Islet of Langerhans (tissue), 1 donor: ENCODE measurements at regions not wholly inside any gene's neighbourhood (a gene's known extent, or its start where the extent isn't known, plus 50 kb on each side); places are given as distances from the start of the nearest gene placed in this dataset.
"Not testable (repeated sequence)": the region's sequence is repeated elsewhere in the genome, so short reads cannot be mapped to it uniquely, and the experiment has no call there.

Experiments
- FAIRE-seq: peaks from one replicate; lab custom pipeline; 2011; peaks lifted over from hg19 to GRCh38; lab: Jason Lieb, UNC

GRCh38 chr13:63481334-63481733, 2065.7 kb upstream of the PCDH20 start:
- FAIRE-seq, result no peak

DNA sequence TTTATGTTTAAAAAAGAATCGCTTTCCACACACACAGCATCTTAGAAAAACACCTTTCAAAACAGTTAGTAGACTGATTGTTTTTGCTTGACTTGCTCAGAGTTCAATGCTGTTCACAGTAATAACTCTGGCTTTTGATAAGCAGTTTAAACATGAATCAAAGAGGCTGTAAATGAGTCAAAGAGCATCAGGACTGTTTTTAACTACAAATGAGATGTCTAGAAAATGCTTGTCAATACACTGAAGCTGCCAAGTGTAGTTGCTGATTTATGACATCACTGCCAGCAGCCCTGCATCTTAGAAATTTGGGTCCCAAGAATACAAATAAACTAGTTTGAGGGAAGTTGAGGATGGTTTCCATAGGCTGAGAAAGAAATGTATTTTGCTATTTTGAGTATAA, 2057.1 kb upstream of the PCDH20 start:
- FAIRE-seq, result peak; percentile 43

- FAIRE-seq, result no peak
Measured at GRCh38 chr13:63463782-63464610, 2048.3 kb upstream of the PCDH20 start.

DNA sequence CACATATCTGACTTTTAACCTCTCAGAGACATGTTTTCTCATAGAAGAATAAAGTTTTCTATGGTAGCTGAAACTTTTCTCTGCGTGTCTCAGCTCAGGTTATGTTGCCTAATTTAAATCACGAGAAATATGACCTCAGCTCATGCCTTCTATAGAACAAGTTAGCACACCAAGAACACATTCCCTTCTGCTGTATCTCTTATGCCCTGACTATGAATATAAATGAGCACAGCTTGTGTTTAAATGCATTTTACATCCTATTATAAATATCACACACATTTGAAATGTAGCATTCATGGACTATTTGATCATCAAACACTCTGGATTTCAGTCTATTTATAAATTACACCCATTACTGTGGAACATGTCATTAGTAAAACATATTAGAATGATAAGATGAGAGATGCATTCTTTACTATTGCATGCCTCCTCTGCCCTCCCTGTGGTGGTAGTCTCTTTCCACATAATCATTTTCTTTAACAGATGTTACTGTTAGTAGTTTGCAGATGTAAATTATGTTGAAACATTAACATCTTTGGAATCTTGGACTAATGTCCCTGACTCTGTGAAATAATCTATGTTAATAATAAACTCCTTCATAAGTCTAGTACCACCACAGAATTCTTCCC, 2044.9 kb upstream of the PCDH20 start:
- FAIRE-seq, result no peak

DNA sequence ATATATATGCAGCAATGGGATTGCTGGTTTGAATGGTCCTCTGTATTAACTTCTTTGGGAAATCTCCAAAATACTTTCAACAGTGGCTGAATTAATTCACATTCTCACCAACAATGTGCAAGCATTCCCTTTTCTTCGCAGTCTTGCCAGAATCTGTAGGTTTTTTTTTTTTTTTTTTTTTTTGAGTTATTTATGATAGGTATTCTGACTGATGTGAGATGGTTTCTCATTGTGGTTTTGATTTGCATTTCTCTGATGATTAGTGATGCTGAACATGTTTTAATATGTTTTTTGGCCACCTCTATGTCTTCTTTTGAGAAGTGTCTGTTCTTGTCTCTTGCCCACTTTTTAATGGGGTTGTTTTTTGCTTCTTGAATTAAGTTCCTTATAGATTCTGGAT, 2041.5 kb upstream of the PCDH20 start:
- no peak for FAIRE-seq

GRCh38 chr13:63455938-63456337, 2040.3 kb upstream of the PCDH20 start:
- FAIRE-seq, result no peak

- FAIRE-seq, result no peak
Measured at GRCh38 chr13:63449550-63449949, 2033.9 kb upstream of the PCDH20 start.

- FAIRE-seq, result no peak
Measured at GRCh38 chr13:63448692-63449091, 2033.0 kb upstream of the PCDH20 start.

DNA sequence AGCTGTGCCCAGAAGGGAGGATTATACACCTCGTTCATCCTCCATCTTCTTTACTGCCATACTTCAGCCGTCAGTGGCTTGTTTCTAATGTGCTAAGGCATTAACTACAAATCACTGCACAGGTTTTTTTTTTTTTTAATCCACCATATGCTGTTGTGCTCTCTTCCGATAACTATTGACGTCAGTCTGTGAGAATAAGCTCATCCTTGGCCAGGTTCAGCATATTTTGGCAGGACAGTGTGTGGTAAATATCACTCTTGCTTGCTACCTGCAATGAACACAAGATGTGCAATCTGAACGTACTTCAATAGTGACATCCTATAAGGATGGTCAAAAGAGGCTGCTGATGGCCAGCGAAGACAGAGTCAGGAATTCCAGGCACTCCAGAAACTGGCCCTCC, 2030.7 kb upstream of the PCDH20 start:
- FAIRE-seq, result no peak

DNA sequence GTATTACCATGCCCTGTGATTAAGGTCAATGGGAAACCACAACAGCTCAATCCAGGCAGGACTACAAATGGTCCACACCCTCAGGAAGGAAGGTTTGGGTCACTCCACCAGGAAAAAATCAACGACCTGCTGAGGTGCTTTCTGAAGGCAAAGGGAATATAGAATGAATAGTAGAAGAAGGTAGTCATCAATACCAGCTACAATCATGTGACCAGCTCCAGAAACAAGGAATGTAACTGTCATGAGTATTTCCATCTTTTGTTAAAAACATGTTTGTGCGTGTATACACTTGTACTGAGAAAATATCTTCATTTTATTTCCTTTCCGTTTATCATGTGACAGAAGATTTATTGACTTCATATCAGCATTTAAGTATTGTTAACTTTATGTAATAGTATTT, 2028.6 kb upstream of the PCDH20 start:
- not testable (repeated sequence) for FAIRE-seq

DNA sequence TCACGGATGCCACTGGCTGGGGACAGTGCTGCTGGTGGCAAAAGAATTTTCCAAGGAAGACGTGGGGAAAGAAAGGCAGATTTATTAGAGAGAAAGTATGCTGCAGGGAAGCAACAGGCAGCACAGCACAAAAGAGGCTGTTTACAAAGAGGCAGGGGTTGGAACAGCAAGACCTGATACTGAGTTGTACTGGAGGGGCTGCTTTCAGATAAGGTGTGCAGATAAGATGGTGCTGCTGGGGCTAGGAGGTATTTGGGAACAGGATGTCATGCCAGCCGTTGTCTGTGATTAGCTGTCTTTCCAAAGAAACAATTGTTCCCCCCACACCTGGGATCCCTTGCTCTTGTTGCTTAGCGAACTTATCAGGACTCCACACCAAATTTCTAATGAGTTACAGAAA, 2023.3 kb upstream of the PCDH20 start:
- FAIRE-seq, result no peak

DNA sequence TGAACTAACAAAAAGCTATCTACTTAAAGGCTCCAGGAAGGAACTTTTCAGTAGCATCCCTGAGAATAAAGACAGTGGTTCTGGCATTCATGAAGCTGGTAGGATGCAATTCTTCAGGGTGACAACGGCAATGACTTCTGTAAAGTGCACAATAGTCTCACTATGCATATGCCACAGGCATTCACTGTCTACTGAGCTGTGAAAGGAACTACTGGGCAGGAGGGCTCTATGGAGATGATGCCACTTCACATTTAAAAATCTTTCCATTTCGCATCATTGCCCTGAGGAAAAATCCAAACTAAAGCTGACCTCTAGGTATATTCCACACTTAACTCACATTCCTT, 2020.6 kb upstream of the PCDH20 start:
- no peak for FAIRE-seq

DNA sequence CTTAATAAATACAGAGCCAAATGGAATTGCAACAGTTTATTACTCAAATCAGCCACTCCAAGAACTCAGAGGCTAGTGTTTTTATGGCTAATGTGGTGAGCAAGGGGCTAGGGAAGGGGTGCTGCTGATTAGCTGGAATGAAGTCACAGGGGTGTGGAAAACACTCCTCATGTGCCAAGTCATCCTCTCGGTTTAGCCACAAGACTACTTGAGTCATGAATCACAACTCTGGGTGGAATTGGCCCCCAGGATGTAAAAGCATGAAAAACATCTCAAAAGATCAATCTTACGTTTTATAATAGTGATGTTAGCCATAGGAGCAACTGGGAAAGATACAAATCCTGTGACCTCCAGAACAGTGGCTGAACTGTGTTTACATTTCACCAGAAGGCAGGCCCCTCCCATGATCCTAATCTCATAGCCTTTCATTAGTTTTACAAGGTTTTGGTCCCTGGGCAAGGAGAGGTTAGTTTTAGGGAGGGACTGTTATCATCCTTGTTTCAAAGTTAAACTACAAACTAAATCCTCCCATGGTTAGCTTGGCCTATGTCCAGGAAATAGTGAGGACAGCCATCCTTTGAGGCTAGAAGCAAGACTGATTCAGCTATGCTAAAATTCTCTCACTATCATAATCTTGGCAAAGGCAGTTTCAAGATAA, 2020.1 kb upstream of the PCDH20 start:
- no peak for FAIRE-seq

GRCh38 chr13:63433546-63434150, 2018.0 kb upstream of the PCDH20 start:
- no peak for FAIRE-seq

DNA sequence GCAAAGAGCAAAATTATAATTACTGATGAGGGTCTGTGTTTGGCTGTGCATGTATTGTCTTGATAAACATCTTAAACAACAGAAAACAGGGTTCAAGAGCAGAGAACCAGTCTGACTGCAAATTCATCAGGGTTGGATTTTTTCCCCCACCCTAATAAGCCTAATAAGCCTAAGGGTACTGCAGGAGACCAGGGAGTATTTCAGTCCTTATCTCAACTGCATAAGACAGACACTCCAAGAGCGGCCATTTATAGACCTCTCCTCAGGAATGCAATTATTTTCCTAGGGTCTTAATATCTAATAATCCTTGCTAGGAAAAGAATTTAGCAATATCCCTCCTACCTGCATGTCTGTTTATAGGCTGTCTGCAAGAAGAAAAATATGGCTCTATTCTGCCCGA, 2011.5 kb upstream of the PCDH20 start:
- no peak for FAIRE-seq

GRCh38 chr13:63425131-63425530, 2009.5 kb upstream of the PCDH20 start:
- FAIRE-seq, result no peak

- no peak for FAIRE-seq
Measured at GRCh38 chr13:63421123-63421522, 2005.5 kb upstream of the PCDH20 start.

DNA sequence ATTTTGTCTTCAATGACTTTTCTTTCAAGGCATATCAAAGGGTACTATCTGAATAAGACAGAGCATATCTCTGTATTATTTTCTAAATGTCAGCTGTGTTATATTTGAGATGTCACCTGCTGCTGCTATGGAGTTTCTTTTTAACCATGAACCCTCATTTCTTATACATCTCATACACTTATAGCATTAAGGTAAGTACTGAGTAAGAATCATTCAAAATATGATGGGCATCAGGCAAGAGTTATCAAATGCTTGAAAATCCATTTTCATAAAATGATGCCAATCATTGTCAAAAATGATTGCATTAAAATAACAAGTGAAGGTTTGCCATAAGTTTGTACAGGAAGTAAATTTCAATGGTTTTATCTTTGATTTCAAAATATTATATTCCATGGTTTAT, 2005.0 kb upstream of the PCDH20 start:
- no peak for FAIRE-seq

- no peak for FAIRE-seq
Measured at GRCh38 chr13:63414247-63414646, 1998.6 kb upstream of the PCDH20 start.

- FAIRE-seq, result no peak
Measured at GRCh38 chr13:63409791-63410351, 1994.2 kb upstream of the PCDH20 start.

GRCh38 chr13:63408331-63409189, 1992.9 kb upstream of the PCDH20 start:
- FAIRE-seq, result no peak

DNA sequence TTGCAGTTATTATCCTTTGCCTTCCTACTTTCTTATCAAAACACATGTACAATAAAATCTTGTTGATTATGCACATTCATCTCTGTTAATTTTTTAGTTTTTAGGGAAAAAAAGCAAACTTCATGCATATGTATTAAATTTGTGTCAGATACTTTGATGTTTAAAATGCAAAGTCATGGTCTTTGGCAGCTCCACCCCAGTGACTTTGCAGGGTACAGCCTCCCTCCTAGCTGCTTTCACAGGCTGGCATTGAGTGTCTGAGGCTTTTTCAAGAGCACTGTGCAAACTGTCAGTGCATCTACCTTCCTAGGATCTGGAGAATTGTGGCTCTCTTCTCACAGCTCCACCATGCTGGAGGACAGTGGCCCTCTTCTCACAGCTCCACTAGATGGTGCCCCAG, 1988.1 kb upstream of the PCDH20 start:
- FAIRE-seq, result no peak
